H1 (cell line): ENCODE measurements at regions not wholly inside any gene's neighbourhood (a gene's known extent, or its start where the extent isn't known, plus 50 kb on each side); places are given as distances from the start of the nearest gene placed in this dataset.

Experiments used
- CTCF ChIA-PET: fragments of 300-600 bp; sonication (Branson Sonifier 250); formaldehyde crosslinking; loops from one replicate; lab custom pipeline; 2021; ENCODE audit not compliant: partially characterized antibody; lab: Charles Lee
- POLR2A ChIA-PET: fragments of 300-600 bp; sonication (Branson Sonifier 250); formaldehyde crosslinking; loops from one replicate; lab custom pipeline; 2021; ENCODE audit warnings: inconsistent platforms; ENCODE audit not compliant: partially characterized antibody; lab: Charles Lee
- DNase-seq, 2 experiments: peaks; one replicate each; pipeline versions ENCODE4 v3.0.0 to v3.0.0-alpha.2; 2010 to 2022; ENCODE audit warnings: low spot score in 2 of 2, low read depth in 1 of 2, mixed read lengths in 1 of 2
- FAIRE-seq: peaks from 2 replicates; lab custom pipeline; 2011; peaks lifted over from hg19 to GRCh38; lab: Jason Lieb, UNC
- H2AFZ ChIP-seq: 2 replicates; pipeline ENCODE4 v1.8.1; 2012; ENCODE audit warnings: low read length, inconsistent platforms
- H2AK5ac ChIP-seq: 2 replicates; pipeline ENCODE4 v1.6.1; 2013; ENCODE audit warnings: low read depth, low read length
- H2BK120ac ChIP-seq: replicated peaks from 2 replicates; pipeline ENCODE3; 2013; ENCODE audit warnings: low read depth, low read length, inconsistent platforms
- H2BK12ac ChIP-seq: 2 replicates; pipeline ENCODE4 v1.6.1; 2013; ENCODE audit warnings: low read depth, low read length
- H2BK15ac ChIP-seq: 2 replicates; pipeline ENCODE4 v1.6.1; 2013; ENCODE audit warnings: low read length
- H2BK20ac ChIP-seq: 2 replicates; pipeline ENCODE4 v1.6.1; 2013; ENCODE audit warnings: low read length
- H2BK5ac ChIP-seq: 2 replicates; pipeline ENCODE4 v1.6.1; 2013; ENCODE audit warnings: low read depth, low read length
- H3K14ac ChIP-seq: 2 replicates; pipeline ENCODE4 v1.6.1; 2013; ENCODE audit warnings: inconsistent platforms; ENCODE audit not compliant: insufficient read length
- H3K18ac ChIP-seq: 2 replicates; pipeline ENCODE4 v1.6.1; 2013; ENCODE audit warnings: low read length; ENCODE audit errors: extremely low read depth
- H3K23ac ChIP-seq: 2 replicates; pipeline ENCODE4 v1.6.1; 2013; ENCODE audit warnings: inconsistent platforms; ENCODE audit not compliant: insufficient read length
- H3K23me2 ChIP-seq: 2 replicates; pipeline ENCODE4 v1.6.1; 2013; ENCODE audit warnings: low read depth, low read length
- H3K27ac ChIP-seq: 2 replicates; pipeline ENCODE4 v1.6.1; 2011; ENCODE audit warnings: low read depth, low read length, inconsistent platforms
- H3K27me3 ChIP-seq, 4 experiments: replicated peaks in 1 of 4; 1 replicate in 1 of 4; 2 replicates in 3 of 4; pipeline versions ENCODE4 v1.6.1 to v1.8.1; 2011 to 2013; ENCODE audit warnings: low read length in 3 of 4, mild to moderate bottlenecking in 3 of 4, inconsistent platforms in 2 of 4, mixed read lengths in 2 of 4, moderate library complexity in 1 of 4; ENCODE audit not compliant: control insufficient read depth in 3 of 4, insufficient read depth in 3 of 4; ENCODE audit errors: extremely low read depth in 1 of 4
- H3K36me3 ChIP-seq, 4 experiments: 2 replicates each; pipeline versions ENCODE4 v1.6.1 to v1.8.1; 2011 to 2013; ENCODE audit warnings: mild to moderate bottlenecking in 4 of 4, low read length in 3 of 4, moderate library complexity in 2 of 4, control low read depth in 1 of 4, inconsistent platforms in 1 of 4; ENCODE audit not compliant: insufficient read depth in 4 of 4, control insufficient read depth in 2 of 4
- H3K4ac ChIP-seq: replicated peaks from 2 replicates; pipeline ENCODE3; 2013; ENCODE audit warnings: low read length, low read depth, mixed read lengths, inconsistent platforms; ENCODE audit not compliant: insufficient read length
- H3K4me1 ChIP-seq, 4 experiments: replicated peaks in 1 of 4; 1 replicate in 1 of 4; 2 replicates in 3 of 4; pipeline versions ENCODE4 v1.6.1 to v1.8.1; 2011 to 2013; ENCODE audit warnings: low read length in 3 of 4, inconsistent platforms in 2 of 4, mixed read lengths in 1 of 4; ENCODE audit not compliant: insufficient read depth in 4 of 4, control insufficient read depth in 3 of 4
- H3K4me2 ChIP-seq, 2 experiments: 2 replicates each; pipeline versions ENCODE4 v1.6.1 to v1.8.1; 2011 to 2013; ENCODE audit warnings: low read depth in 2 of 2, low read length in 2 of 2, control low read depth in 1 of 2, inconsistent platforms in 1 of 2, mild to moderate bottlenecking in 1 of 2; ENCODE audit not compliant: insufficient read depth in 1 of 2
- H3K4me3 ChIP-seq, 4 experiments: fragments of 200-600, 300-600 bp in 1 of 4; sonication (generic), shearing (Covaris generic), sonication (Bioruptor Twin) in 1 of 4; 2 replicates each; pipeline versions ENCODE4 v1.5.1 to v1.8.1; 2011 to 2016; ENCODE audit warnings: low read length in 4 of 4, low read depth in 3 of 4, control low read depth in 2 of 4, inconsistent platforms in 2 of 4, mild to moderate bottlenecking in 2 of 4, mixed read lengths in 1 of 4, moderate library complexity in 1 of 4; ENCODE audit not compliant: insufficient read depth in 2 of 4; ENCODE audit errors: extremely low read depth in 1 of 4
- H3K56ac ChIP-seq: replicated peaks from 2 replicates; pipeline ENCODE3; 2013; ENCODE audit warnings: low read depth, mild to moderate bottlenecking, mixed read lengths, low read length, inconsistent platforms; ENCODE audit not compliant: insufficient read length
- H3K79me1 ChIP-seq: 2 replicates; pipeline ENCODE4 v1.6.1; 2013; ENCODE audit warnings: low read depth, low read length, control low read depth
- H3K79me2 ChIP-seq, 2 experiments: 2 replicates each; pipeline versions ENCODE4 v1.6.1 to v1.8.1; 2012 to 2013; ENCODE audit warnings: low read length in 2 of 2, mild to moderate bottlenecking in 2 of 2, inconsistent platforms in 1 of 2; ENCODE audit not compliant: insufficient read depth in 2 of 2, control insufficient read depth in 1 of 2
- H3K9ac ChIP-seq, 4 experiments: replicated peaks in 1 of 4; 1 replicate in 1 of 4; 2 replicates in 3 of 4; pipeline versions ENCODE4 v1.6.1 to v1.8.1; 2011 to 2013; ENCODE audit warnings: low read depth in 3 of 4, low read length in 3 of 4, control low read depth in 2 of 4, mild to moderate bottlenecking in 2 of 4, moderate library complexity in 2 of 4, inconsistent platforms in 1 of 4; ENCODE audit errors: extremely low read depth in 1 of 4
- H3K9me3 ChIP-seq, 2 experiments: 2 replicates each; pipeline versions ENCODE4 v1.6.1 to v1.8.1; 2012 to 2013; ENCODE audit warnings: mild to moderate bottlenecking in 2 of 2, moderate library complexity in 2 of 2, control low read depth in 1 of 2, inconsistent platforms in 1 of 2, low read depth in 1 of 2, low read length in 1 of 2, mixed read lengths in 1 of 2; ENCODE audit not compliant: insufficient read depth in 2 of 2
- H4K20me1 ChIP-seq, 2 experiments: replicated peaks in 1 of 2; 2 replicates each; pipeline versions ENCODE3 to v1.8.1; 2011 to 2013; ENCODE audit warnings: inconsistent platforms in 2 of 2, low read length in 2 of 2, mild to moderate bottlenecking in 1 of 2; ENCODE audit not compliant: insufficient read depth in 2 of 2, control insufficient read depth in 1 of 2
- H4K5ac ChIP-seq: 2 replicates; pipeline ENCODE4 v1.6.1; 2013; ENCODE audit warnings: low read length, low read depth, mixed read lengths, inconsistent platforms; ENCODE audit not compliant: insufficient read length
- H4K8ac ChIP-seq: 2 replicates; pipeline ENCODE4 v1.8.0; 2013; ENCODE audit warnings: mild to moderate bottlenecking, moderate library complexity, low read length, inconsistent platforms; ENCODE audit not compliant: insufficient read depth; ENCODE audit errors: extremely low read depth
- H4K91ac ChIP-seq: replicated peaks from 2 replicates; pipeline ENCODE3; 2013; ENCODE audit warnings: low read length, mixed read lengths, inconsistent platforms; ENCODE audit not compliant: insufficient read length
- CEBPB ChIP-seq: IDR thresholded peaks from 2 replicates; pipeline ENCODE4 v1.6.1; 2012; ENCODE audit warnings: low read depth, low read length
- KDM4A ChIP-seq: IDR thresholded peaks from one replicate; pipeline ENCODE4 v1.7.1; 2012; ENCODE audit warnings: low read depth, mild to moderate bottlenecking, moderate library complexity, low read length, inconsistent platforms; ENCODE audit not compliant: severe bottlenecking
- WGBS, 2 experiments: shearing (Covaris generic) in 1 of 2; methylation state at CpG; one replicate each; pipeline versions ENCODE4 v1.1.6 to v1.1.7; 2013 to 2015; ENCODE audit warnings: low lambda C conversion rate in 2 of 2, mixed read lengths in 2 of 2, inconsistent platforms in 1 of 2, low coverage in 1 of 2, missing lambda C conversion rate in 1 of 2; ENCODE audit not compliant: insufficient replicate concordance in 2 of 2, insufficient coverage in 1 of 2, insufficient read length in 1 of 2; ENCODE audit errors: extremely low coverage in 1 of 2, missing lambda C conversion rate in 1 of 2; 5-methylcytosine and 5-hydroxymethylcytosine counted together

- H3K4me3 ChIP-seq, result no peak overlapping the region
Observed at GRCh38 chr10:45076891-45077290, 76.2 kb downstream of the ZNF22 start.

More at GRCh38 chr10:45076891-45077290, 76.2 kb downstream of the ZNF22 start:
- H3K4me1 ChIP-seq, result peaks cover 0 to 13% (median 2%) of the 10 kb centered on the region in 4 experiments; a peak in 3 of 7 replicates
- H2BK15ac ChIP-seq, result no peak overlapping the region
- ChIA-PET CTCF (interaction anchor here (0.7 kb wide), 1 partner anchor 211 kb away, joined by 4 read pairs; no protein-coding TSS in a partner anchor), POLR2A (no interaction called here)
- H3K9me3 ChIP-seq, result peaks cover 0 to 3% of the 10 kb centered on the region in 2 experiments; a peak in 1 of 4 replicates
- no peak overlapping the region for H3K14ac ChIP-seq
- no peak overlapping the region for H2BK20ac ChIP-seq
- no peak for DNase-seq
- H3K27me3 ChIP-seq, result no peaks in the 10 kb centered on the region
- H4K5ac ChIP-seq, result no peak overlapping the region
- H3K79me2 ChIP-seq, result no peaks in the 10 kb centered on the region
- H3K23me2 ChIP-seq, result no peaks in the 10 kb centered on the region; the same call in 1 of the 2 replicates
- no peak for FAIRE-seq
- H3K4me2 ChIP-seq, result no peak overlapping the region
- H2AFZ ChIP-seq, result no peak overlapping the region; the same call in 1 of the 2 replicates
- H3K56ac ChIP-seq, result no peak overlapping the region
- H3K4ac ChIP-seq, result no peak overlapping the region
- no peak overlapping the region; the same call in 1 of the 2 replicates for H3K27ac ChIP-seq
- H3K36me3 ChIP-seq, result no peaks in the 10 kb centered on the region
- H3K23ac ChIP-seq, result no peak overlapping the region
- H3K9ac ChIP-seq, result no peak overlapping the region
- TF ChIP-seq CEBPB (no peak), KDM4A (no peak)
- H3K18ac ChIP-seq, result no peak overlapping the region
- 72% methylated on average over 6 of the region's 6 CpGs; no CpG with 5 or more reads in 1 of the 2 experiments for WGBS, 2 experiments
- no peak overlapping the region for H2AK5ac ChIP-seq
- no peak overlapping the region for H2BK12ac ChIP-seq
- no peak overlapping the region for H2BK5ac ChIP-seq
- no peak overlapping the region for H4K91ac ChIP-seq
- no peak overlapping the region for H4K8ac ChIP-seq
- H2BK120ac ChIP-seq, result no peak overlapping the region
- no peaks in the 10 kb centered on the region for H3K79me1 ChIP-seq
- H4K20me1 ChIP-seq, result no peaks in the 10 kb centered on the region
